D721Med (cell line): ENCODE measurements at regions not wholly inside any gene's neighbourhood (a gene's known extent, or its start where the extent isn't known, plus 50 kb on each side); places are given as distances from the start of the nearest gene placed in this dataset.
"Not testable (repeated sequence)": the region's sequence is repeated elsewhere in the genome, so short reads cannot be mapped to it uniquely, and the experiment has no call there.

Experiments used
- DNase-seq: peaks from one replicate; pipeline ENCODE4 v3.0.0; 2011; ENCODE audit warnings: low spot score; ENCODE audit not compliant: insufficient read length
- FAIRE-seq: peaks from 2 replicates; lab custom pipeline; 2011; peaks lifted over from hg19 to GRCh38; lab: Jason Lieb, UNC
- TF ChIP-seq, protein P1 (sequence below): IDR thresholded peaks from 2 replicates; pipeline ENCODE4 v1.5.1; 2012; ENCODE audit warnings: mild to moderate bottlenecking, control low read depth; ENCODE audit not compliant: insufficient read depth; ENCODE audit errors: missing control alignments

DNA sequence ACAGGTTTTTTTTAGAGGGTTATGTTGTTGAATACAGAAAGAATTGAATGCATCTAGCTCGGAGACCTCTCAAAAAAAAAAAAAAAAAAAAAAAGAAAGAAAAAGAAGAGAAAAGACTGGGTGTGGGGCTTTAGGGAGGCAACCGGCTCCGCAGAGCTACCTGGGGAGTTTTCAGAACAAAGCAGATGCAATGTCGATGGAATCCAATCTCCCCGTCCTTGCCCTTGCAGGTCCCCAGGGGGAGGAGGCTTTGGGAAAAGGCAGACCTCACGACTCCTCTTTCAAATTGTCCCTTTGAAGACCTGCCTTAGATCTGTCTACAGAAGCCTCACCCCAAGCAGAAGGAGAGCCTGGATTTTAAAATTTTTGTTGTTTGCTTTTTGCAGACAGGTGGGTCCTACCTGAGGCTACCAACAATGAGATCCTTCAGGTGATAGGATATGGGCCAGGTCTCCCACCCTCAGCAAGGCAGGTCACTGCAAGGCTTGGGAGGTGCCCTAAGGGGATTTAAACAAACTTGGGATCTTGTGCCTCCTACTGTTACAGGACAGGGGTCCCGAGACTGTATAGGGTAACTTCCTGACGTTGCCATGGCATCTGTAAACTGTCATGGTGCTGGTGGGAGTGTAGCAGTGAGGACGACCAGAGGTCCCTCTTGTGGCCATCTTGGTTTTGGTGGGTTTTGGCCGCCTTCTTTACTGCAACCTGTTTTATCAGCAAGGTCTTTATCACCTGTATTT lies 75.2 kb upstream of the PRKX start:
- FAIRE-seq = no peak
- no peak for DNase-seq
- TF ChIP-seq, protein P1, sequence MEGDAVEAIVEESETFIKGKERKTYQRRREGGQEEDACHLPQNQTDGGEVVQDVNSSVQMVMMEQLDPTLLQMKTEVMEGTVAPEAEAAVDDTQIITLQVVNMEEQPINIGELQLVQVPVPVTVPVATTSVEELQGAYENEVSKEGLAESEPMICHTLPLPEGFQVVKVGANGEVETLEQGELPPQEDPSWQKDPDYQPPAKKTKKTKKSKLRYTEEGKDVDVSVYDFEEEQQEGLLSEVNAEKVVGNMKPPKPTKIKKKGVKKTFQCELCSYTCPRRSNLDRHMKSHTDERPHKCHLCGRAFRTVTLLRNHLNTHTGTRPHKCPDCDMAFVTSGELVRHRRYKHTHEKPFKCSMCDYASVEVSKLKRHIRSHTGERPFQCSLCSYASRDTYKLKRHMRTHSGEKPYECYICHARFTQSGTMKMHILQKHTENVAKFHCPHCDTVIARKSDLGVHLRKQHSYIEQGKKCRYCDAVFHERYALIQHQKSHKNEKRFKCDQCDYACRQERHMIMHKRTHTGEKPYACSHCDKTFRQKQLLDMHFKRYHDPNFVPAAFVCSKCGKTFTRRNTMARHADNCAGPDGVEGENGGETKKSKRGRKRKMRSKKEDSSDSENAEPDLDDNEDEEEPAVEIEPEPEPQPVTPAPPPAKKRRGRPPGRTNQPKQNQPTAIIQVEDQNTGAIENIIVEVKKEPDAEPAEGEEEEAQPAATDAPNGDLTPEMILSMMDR = no peak

DNA sequence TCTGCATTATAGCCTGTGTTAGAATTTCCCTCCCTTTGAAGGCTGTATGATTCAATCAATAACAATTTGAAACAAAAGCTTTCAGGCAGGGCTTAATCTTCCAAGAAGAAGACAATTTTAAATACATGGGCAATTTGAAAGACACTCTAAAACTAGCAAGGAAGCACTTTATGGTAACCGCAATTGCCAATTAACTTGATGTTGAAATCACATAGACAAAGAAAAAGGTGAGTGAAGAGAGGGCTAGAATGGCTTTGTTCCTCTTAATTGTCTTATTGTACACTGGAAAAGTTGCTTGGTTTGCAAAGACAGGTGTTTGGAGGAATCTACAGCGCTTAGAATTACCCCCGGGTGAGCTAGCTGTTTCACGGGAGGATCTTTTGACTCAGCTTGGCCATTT lies 74.4 kb upstream of the PRKX start:
- TF ChIP-seq, protein P1 = no peak
- FAIRE-seq (no peak), DNase-seq (no peak)

DNA sequence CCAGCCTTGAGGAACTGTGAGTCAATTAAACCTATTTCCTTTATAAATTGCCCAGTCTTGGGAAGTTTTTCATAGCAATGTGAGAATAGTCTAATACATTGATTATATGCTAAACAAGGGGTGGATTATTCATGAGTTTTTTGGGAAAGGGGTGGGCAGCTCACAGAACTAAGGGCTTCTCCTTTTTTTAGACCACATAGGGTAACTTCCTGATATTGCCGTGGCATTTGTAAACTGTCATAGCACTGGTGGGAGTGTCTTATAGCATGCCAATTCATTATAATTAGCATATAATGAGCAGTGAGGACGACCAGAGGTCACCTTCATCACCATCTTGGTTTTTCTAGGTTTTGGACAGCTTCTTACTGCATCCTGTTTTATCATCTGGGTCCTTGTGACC lies 72.4 kb upstream of the PRKX start:
- not testable (repeated sequence) for DNase-seq, FAIRE-seq

DNA sequence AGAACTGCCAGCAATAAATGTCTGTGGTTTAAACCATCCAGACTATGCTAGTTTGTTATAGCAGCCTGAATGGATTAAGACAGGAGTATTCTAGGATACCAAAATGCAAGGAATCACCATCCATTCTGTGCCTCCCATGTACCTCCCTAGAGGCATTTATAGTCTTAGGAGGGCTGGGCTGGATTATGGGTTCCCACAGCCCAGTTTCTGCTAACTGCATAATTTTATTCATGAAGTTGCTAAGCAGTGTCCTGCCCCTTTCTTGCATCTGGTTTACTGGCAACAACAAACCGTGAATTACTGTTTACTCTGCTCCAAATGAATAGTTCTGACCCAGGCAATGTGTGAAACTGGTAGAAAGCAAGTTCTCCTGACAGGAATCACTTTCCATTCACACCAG lies 67.1 kb upstream of the PRKX start:
- DNase-seq (no peak), FAIRE-seq (no peak)
- TF ChIP-seq, protein P1 = no peak

DNA sequence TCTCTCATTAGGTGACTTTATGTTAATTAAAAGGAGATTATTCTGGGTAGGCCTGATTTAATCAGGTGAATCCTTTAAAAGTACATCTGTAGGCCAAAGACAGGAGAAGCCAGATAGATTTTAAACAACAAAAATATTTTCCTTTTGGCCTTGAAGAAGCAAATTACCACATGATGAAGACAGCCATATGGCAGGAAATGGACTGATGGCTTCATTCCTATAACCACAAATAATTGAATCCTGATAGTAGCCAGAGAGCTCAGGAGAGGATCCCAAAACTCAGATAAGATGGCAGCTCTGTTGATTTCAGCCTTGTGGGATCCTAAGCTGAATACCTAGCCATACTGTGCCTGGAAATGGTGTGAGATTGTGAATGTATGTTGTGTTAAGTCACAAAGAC lies 66.1 kb upstream of the PRKX start:
- DNase-seq (no peak), FAIRE-seq (peak; percentile 41)

DNA sequence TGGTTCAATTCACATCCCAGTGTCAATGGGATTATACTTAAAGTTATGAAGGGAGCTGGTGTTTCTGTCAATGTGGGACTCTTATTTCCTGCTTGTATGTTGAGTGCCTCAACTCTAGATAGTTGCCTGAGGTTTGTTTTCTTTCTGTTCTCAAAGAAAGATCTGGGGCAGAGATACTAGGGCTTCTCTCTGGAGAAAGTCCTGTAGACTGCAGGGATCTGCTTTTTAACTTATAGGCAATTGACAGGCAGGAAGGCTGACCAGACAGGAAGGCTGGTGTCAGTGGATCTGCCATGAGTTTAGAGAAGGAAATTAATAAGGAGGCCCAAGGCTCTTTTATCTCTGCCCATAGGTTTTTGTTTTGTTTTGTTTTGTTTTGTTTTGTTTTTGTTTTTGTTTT lies 64.0 kb upstream of the PRKX start:
- FAIRE-seq (no peak), DNase-seq (no peak)
- TF ChIP-seq, protein P1 = no peak

More for the DNA sequence above, 66.1 kb upstream of the PRKX start:
- TF ChIP-seq, protein P1 = no peak

DNA sequence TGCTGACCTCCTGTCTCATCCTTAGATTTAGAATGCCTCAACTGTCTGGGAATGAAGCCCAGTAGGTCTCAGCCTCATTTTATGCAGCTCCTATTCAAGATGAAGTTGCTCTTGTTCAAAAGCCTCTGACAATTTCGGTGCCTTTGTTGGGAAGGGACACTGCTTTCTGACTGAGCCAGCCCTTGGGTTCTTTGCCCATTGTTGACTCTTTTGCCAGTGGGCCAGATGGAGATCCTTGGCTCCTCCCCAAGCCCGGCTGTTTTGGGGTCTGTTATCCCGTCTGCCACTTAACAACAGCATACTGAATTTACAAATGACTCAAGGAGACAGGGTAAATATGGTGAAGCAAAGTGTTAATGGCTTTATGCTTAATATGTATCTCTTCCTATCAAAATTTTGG lies 58.3 kb upstream of the PRKX start:
- TF ChIP-seq, protein P1 = no peak
- no peak for DNase-seq
- no peak for FAIRE-seq
